Omental fat pad (tissue), 3 donors: ENCODE measurements at regions not wholly inside any gene's neighbourhood (a gene's known extent, or its start where the extent isn't known, plus 50 kb on each side); places are given as distances from the start of the nearest gene placed in this dataset.

Source experiments
- ATAC-seq: fragments of 150-250 bp; one replicate; pipeline ENCODE4 v1.9.1; 2016; ENCODE audit warnings: mild to moderate bottlenecking, moderate library complexity; ENCODE audit not compliant: low FRiP score
- DNase-seq: peaks from one replicate; pipeline ENCODE4 v3.0.0-alpha.2; 2019; ENCODE audit warnings: low spot score
- CTCF ChIP-seq, 3 donors: fragments of 450-650 bp; IDR thresholded peaks; one replicate each; pipeline ENCODE4 v1.5.1; 2016 to 2017; ENCODE audit warnings: antibody characterized with exemption in 3 of 3, mild to moderate bottlenecking in 3 of 3, moderate library complexity in 2 of 3

- ATAC-seq (no peak), DNase-seq (no peak)
- no peak for TF ChIP-seq CTCF (IDR thresholded peaks at IDR 0.05)
Measured at GRCh38 chr7:41161041-41161587, 541.8 kb downstream of the INHBA start.

GRCh38 chr7:41156268-41156667 is 546.6 kb downstream of the INHBA start:
- ATAC-seq (no peak), DNase-seq (no peak)

GRCh38 chr7:41153268-41153667 is 549.6 kb downstream of the INHBA start:
- DNase-seq, result no peak
- ATAC-seq, result no peak
- no peak for TF ChIP-seq CTCF (IDR thresholded peaks at IDR 0.05)

More at GRCh38 chr7:41156268-41156667, 546.6 kb downstream of the INHBA start:
- TF ChIP-seq CTCF (IDR thresholded peaks at IDR 0.05), result no peak

- no peak for TF ChIP-seq CTCF (IDR thresholded peaks at IDR 0.05)
- ATAC-seq, result no peak
- no peak for DNase-seq
Measured at GRCh38 chr7:41152179-41152678, 550.7 kb downstream of the INHBA start.

- no peak for TF ChIP-seq CTCF (IDR thresholded peaks at IDR 0.05)
- no peak for ATAC-seq
- no peak for DNase-seq
Measured at GRCh38 chr7:41149576-41149975, 553.3 kb downstream of the INHBA start.

- no peak for DNase-seq
- no peak for ATAC-seq
- TF ChIP-seq CTCF (IDR thresholded peaks at IDR 0.05), result no peak
Measured at GRCh38 chr7:41148521-41148951, 554.4 kb downstream of the INHBA start.
